ENCODE measurements at regions not wholly inside any gene's neighbourhood (a gene's known extent, or its start where the extent isn't known, plus 50 kb on each side); places are given as distances from the start of the nearest gene placed in this dataset.

DNA sequence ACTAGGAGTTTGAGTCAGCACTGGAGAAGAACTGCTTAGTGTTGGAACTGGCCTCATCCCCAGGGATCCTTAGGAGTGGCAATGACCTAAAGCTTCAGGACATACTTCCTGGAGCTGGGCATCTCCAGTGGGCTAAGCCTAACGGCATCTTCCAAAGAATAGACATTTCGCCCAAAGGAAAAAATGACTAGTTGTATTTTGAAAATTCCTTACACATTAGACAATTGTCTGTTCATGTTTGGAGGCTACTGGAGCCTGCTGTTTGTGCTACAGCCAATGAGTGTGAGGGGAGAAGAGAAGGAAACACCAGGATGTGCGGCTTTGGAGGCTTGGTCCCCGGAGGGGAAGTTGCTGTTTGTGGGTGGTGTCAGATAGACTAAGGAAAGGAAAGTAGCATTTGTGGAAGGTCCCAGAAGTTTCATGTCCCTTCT is 77.6 kb downstream of the POLR2M start:
- H3K4me1 ChIP-seq (ENCODE audit: control insufficient read depth, insufficient read depth, low read length, poor library complexity, severe bottlenecking), result peaks cover 6% of the 10 kb centered on the region
- H3K4me3 ChIP-seq (ENCODE audit: low read depth, low read length), result no peak overlapping the region
- H3K27ac Mint-ChIP-seq, result no peak overlapping the region
- H3K4me3 Mint-ChIP-seq, result no peak overlapping the region
- H3K27me3 Mint-ChIP-seq, result peaks cover 25% of the 10 kb centered on the region
- H3K9me3 ChIP-seq (ENCODE audit: control insufficient read depth in 2 of 2, low read length in 2 of 2), result no peaks in the 10 kb centered on the region
- no peaks in the 10 kb centered on the region for H3K36me3 Mint-ChIP-seq
- no peak for DNase-seq
- peaks cover under 1 to 13% (median 9%) of the 10 kb centered on the region in 4 donors for H3K4me1 Mint-ChIP-seq
- H3K27ac ChIP-seq (ENCODE audit: insufficient read depth, low read length, poor library complexity, severe bottlenecking), result no peak overlapping the region
- no peaks in the 10 kb centered on the region for H3K27me3 ChIP-seq (ENCODE audit: control insufficient read depth, insufficient read depth, low read length)
- no peaks in the 10 kb centered on the region for H3K36me3 ChIP-seq (ENCODE audit: control insufficient read depth, insufficient read depth, low read length)
- no peak for ATAC-seq (ENCODE audit: low read depth in 2 of 2)
- peaks cover 0 to 3% (median 0%) of the 10 kb centered on the region in 7 donors for H3K9me3 Mint-ChIP-seq

DNA sequence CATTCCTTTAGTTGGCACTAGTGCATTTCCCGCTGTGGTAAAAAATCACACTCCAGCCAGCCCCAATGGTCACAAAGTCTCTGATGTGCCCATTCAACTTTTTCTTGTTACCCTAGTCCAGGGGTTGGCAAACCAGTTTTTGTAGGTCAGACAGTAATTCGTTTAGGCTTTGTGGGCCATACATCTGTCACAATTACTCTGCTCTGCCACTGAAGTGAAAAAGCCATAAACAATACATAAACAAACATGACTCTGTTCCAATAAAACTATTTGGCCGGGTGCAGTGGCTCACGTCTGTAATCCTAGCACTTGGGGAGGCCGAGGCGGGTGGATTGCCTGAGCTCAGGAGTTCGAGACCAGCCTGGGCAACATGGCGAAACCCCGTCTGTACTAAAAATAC is 78.5 kb downstream of the POLR2M start:
- Histone ChIP-seq H3K36me3 (ENCODE audit: control insufficient read depth, insufficient read depth, low read length) (no peaks in the 10 kb centered on the region), H3K27ac (ENCODE audit: insufficient read depth, low read length, poor library complexity, severe bottlenecking) (no peak overlapping the region), H3K9me3 (ENCODE audit: control insufficient read depth in 2 of 2, low read length in 2 of 2) (no peaks in the 10 kb centered on the region), H3K27me3 (ENCODE audit: control insufficient read depth, insufficient read depth, low read length) (no peaks in the 10 kb centered on the region), H3K4me3 (ENCODE audit: low read depth, low read length) (no peak overlapping the region), H3K4me1 (ENCODE audit: control insufficient read depth, insufficient read depth, low read length, poor library complexity, severe bottlenecking) (no peaks in the 10 kb centered on the region)
- DNase-seq (no peak), ATAC-seq (ENCODE audit: low read depth in 2 of 2) (no peak)
- peaks cover 34% of the 10 kb centered on the region for H3K27me3 Mint-ChIP-seq
- H3K27ac Mint-ChIP-seq, result no peak overlapping the region
- no peak overlapping the region for H3K4me3 Mint-ChIP-seq
- no peaks in the 10 kb centered on the region for H3K36me3 Mint-ChIP-seq
- peaks cover 0 to 3% (median 0%) of the 10 kb centered on the region in 7 donors for H3K9me3 Mint-ChIP-seq
- peaks cover 0 to 10% (median 7%) of the 10 kb centered on the region in 4 donors for H3K4me1 Mint-ChIP-seq

DNA sequence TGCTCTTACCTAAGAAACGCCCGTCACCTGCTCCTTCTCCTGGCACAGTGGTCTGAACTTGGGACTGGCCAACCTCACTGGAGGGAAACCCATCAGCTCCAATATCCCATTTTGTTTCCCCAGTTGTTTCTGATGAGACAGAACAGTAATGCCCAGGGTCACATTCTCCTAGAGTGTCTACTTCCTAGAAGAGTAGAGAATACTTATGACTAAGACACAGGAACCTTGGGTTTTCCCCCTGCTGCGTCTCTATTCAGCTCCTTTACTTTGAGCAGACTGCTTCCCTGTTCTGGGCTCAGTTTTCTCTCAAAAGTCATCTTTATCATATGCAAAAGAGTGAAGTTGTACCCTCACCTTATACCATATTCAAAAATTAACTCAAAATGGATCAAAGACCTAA is 79.4 kb downstream of the POLR2M start:
- no peaks in the 10 kb centered on the region for H3K27me3 ChIP-seq (ENCODE audit: control insufficient read depth, insufficient read depth, low read length)
- peaks cover 0 to 2% (median under 1%) of the 10 kb centered on the region in 4 donors for H3K4me1 Mint-ChIP-seq
- no peaks in the 10 kb centered on the region for H3K9me3 ChIP-seq (ENCODE audit: control insufficient read depth in 2 of 2, low read length in 2 of 2)
- H3K9me3 Mint-ChIP-seq, result peaks cover 0 to 3% (median 0%) of the 10 kb centered on the region in 7 donors
- no peaks in the 10 kb centered on the region for H3K36me3 ChIP-seq (ENCODE audit: control insufficient read depth, insufficient read depth, low read length)
- no peak for ATAC-seq (ENCODE audit: low read depth in 2 of 2)
- H3K27ac Mint-ChIP-seq, result no peak overlapping the region
- H3K27ac ChIP-seq (ENCODE audit: insufficient read depth, low read length, poor library complexity, severe bottlenecking), result no peak overlapping the region
- DNase-seq, result no peak
- H3K4me3 Mint-ChIP-seq, result no peak overlapping the region
- H3K4me1 ChIP-seq (ENCODE audit: control insufficient read depth, insufficient read depth, low read length, poor library complexity, severe bottlenecking), result no peaks in the 10 kb centered on the region
- H3K36me3 Mint-ChIP-seq, result no peaks in the 10 kb centered on the region
- H3K4me3 ChIP-seq (ENCODE audit: low read depth, low read length), result no peak overlapping the region
- H3K27me3 Mint-ChIP-seq, result peaks cover 34% of the 10 kb centered on the region

DNA sequence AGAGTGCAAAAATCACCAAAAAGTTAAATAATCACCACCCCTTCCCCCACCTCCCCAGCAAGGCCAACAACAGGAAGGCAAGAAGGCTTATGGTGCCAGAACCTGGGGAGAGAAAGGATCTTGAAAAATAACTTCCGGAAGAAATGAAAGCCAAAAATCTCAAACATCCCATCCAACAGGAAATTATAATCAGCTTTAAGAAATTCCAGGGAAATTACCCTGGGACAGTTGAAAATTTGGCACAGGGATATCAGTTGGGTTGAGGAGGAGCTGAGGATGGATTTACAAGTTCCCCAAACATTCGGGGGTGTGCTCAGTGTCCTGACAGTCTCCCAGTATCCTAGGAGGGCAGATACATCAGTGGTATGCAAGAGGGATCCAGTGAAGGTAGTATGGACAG is 82.7 kb downstream of the POLR2M start:
- no peak overlapping the region for H3K27ac Mint-ChIP-seq
- H3K36me3 Mint-ChIP-seq, result no peaks in the 10 kb centered on the region
- ATAC-seq (ENCODE audit: low read depth in 2 of 2) (no peak), DNase-seq (no peak)
- H3K27ac ChIP-seq (ENCODE audit: insufficient read depth, low read length, poor library complexity, severe bottlenecking), result no peak overlapping the region
- peaks cover 43% of the 10 kb centered on the region for H3K27me3 Mint-ChIP-seq
- H3K9me3 ChIP-seq (ENCODE audit: control insufficient read depth in 2 of 2, low read length in 2 of 2), result no peaks in the 10 kb centered on the region
- H3K4me1 Mint-ChIP-seq, result no peaks in the 10 kb centered on the region
- H3K27me3 ChIP-seq (ENCODE audit: control insufficient read depth, insufficient read depth, low read length), result no peaks in the 10 kb centered on the region
- H3K4me3 ChIP-seq (ENCODE audit: low read depth, low read length), result no peak overlapping the region
- H3K4me1 ChIP-seq (ENCODE audit: control insufficient read depth, insufficient read depth, low read length, poor library complexity, severe bottlenecking), result no peaks in the 10 kb centered on the region
- no peaks in the 10 kb centered on the region for H3K36me3 ChIP-seq (ENCODE audit: control insufficient read depth, insufficient read depth, low read length)
- H3K9me3 Mint-ChIP-seq, result peaks cover 0 to 1% (median 0%) of the 10 kb centered on the region in 7 donors
- H3K4me3 Mint-ChIP-seq, result no peak overlapping the region

DNA sequence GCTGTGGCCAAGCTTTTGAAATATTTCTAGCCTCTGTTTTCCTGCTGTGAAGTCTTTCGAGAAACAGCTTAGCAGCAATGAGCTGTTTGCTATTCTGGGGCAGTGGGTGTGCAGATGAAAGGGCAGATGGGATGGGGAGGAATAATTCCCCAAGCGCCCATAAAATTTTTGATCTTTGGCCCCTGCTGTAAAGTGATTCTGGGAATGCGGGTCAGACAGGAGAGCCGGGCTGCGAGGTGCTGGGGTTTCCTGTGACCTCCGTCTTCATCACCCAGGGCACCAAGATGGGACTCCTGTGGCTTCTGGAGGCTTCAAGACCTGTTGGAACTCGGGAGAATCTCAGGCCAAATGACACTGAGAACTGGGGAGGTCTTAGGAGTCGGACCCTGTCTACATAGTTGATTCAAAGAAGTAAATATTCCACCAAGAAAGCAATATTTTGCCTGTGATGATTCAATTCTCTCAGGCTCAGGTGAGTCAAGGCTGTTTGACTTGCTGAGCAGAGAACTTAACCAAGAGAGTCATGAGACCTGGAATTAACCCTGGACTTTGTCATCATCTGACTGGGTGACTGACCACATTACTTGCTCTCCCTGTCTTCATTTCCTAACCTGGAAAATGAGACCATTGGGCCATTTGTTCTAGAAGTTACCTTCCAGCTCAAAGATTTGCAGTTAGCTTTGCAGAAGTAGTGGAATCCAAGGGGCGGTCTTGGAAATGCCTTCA is 86.4 kb downstream of the POLR2M start:
- Histone ChIP-seq H3K4me1 (ENCODE audit: control insufficient read depth, insufficient read depth, low read length, poor library complexity, severe bottlenecking) (no peaks in the 10 kb centered on the region), H3K36me3 (ENCODE audit: control insufficient read depth, insufficient read depth, low read length) (no peaks in the 10 kb centered on the region), H3K27ac (ENCODE audit: insufficient read depth, low read length, poor library complexity, severe bottlenecking) (no peak overlapping the region), H3K4me3 (ENCODE audit: low read depth, low read length) (no peak overlapping the region), H3K9me3 (ENCODE audit: control insufficient read depth in 2 of 2, low read length in 2 of 2) (no peaks in the 10 kb centered on the region), H3K27me3 (ENCODE audit: control insufficient read depth, insufficient read depth, low read length) (peaks cover 5% of the 10 kb centered on the region)
- Mint-ChIP-seq H3K4me3 (no peak overlapping the region), H3K27ac (no peak overlapping the region), H3K36me3 (no peaks in the 10 kb centered on the region), H3K9me3 (peaks cover 0 to 1% (median 0%) of the 10 kb centered on the region in 7 donors), H3K4me1 (no peaks in the 10 kb centered on the region), H3K27me3 (peaks cover 35% of the 10 kb centered on the region)
- DNase-seq, result no peak
- no peak for ATAC-seq (ENCODE audit: low read depth in 2 of 2)

DNA sequence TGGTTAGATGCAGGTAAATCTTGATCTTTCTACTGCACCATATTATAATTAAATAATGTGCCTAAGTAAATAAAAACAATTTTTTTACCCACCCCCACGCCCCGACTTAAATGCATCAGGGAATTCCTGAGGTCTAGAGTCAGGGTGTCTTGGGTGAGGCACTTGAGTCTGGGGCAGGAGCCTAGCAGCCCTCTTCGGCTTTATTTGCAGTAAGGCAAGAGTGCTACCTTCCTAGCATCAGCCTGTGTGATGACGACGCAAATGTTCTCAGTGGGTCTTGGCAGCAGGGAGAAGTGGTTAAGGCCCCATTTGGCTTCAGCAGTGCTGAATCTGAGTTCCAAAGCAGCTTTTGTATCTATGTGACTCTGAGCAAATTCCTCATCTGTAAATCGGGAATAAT is 88.7 kb downstream of the POLR2M start:
- ATAC-seq (ENCODE audit: low read depth in 2 of 2) (no peak), DNase-seq (no peak)
- no peaks in the 10 kb centered on the region for H3K9me3 ChIP-seq (ENCODE audit: control insufficient read depth in 2 of 2, low read length in 2 of 2)
- H3K4me1 Mint-ChIP-seq, result no peaks in the 10 kb centered on the region
- no peak overlapping the region for H3K4me3 ChIP-seq (ENCODE audit: low read depth, low read length)
- no peak overlapping the region for H3K4me3 Mint-ChIP-seq
- no peak overlapping the region for H3K27ac Mint-ChIP-seq
- no peaks in the 10 kb centered on the region for H3K36me3 Mint-ChIP-seq
- peaks cover 7% of the 10 kb centered on the region for H3K27me3 ChIP-seq (ENCODE audit: control insufficient read depth, insufficient read depth, low read length)
- H3K4me1 ChIP-seq (ENCODE audit: control insufficient read depth, insufficient read depth, low read length, poor library complexity, severe bottlenecking), result no peaks in the 10 kb centered on the region
- peaks cover 0 to 3% (median 0%) of the 10 kb centered on the region in 7 donors for H3K9me3 Mint-ChIP-seq
- no peaks in the 10 kb centered on the region for H3K36me3 ChIP-seq (ENCODE audit: control insufficient read depth, insufficient read depth, low read length)
- H3K27me3 Mint-ChIP-seq, result peaks cover 25% of the 10 kb centered on the region
- no peak overlapping the region for H3K27ac ChIP-seq (ENCODE audit: insufficient read depth, low read length, poor library complexity, severe bottlenecking)

DNA sequence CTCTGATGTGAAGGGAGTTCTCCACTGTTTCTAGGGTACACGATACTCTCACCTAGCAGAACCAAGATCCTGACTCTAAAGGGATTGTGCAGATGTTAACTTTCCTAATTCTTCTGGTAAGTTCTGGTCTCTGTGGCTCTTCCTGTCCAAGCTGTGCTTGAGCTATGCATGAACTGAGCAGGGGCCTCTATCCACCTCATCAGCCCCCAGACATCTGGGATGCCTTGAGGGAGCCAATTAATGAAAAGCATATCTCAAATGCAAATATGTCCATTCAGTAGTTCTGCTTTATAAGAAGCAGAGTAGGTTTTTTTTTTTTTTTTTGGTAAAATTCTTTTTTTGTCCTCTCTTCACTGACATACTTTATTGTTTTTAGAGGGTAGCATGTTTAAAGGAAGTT is 89.6 kb downstream of the POLR2M start:
- Mint-ChIP-seq H3K36me3 (no peaks in the 10 kb centered on the region), H3K4me1 (no peaks in the 10 kb centered on the region), H3K9me3 (peaks cover 0 to 3% (median 0%) of the 10 kb centered on the region in 7 donors), H3K27ac (no peak overlapping the region), H3K4me3 (no peak overlapping the region), H3K27me3 (peaks cover 32% of the 10 kb centered on the region)
- Histone ChIP-seq H3K9me3 (ENCODE audit: control insufficient read depth in 2 of 2, low read length in 2 of 2) (no peaks in the 10 kb centered on the region), H3K36me3 (ENCODE audit: control insufficient read depth, insufficient read depth, low read length) (no peaks in the 10 kb centered on the region), H3K4me1 (ENCODE audit: control insufficient read depth, insufficient read depth, low read length, poor library complexity, severe bottlenecking) (no peaks in the 10 kb centered on the region), H3K27me3 (ENCODE audit: control insufficient read depth, insufficient read depth, low read length) (peaks cover 9% of the 10 kb centered on the region), H3K27ac (ENCODE audit: insufficient read depth, low read length, poor library complexity, severe bottlenecking) (no peak overlapping the region), H3K4me3 (ENCODE audit: low read depth, low read length) (no peak overlapping the region)
- DNase-seq (no peak), ATAC-seq (ENCODE audit: low read depth in 2 of 2) (no peak)

DNA sequence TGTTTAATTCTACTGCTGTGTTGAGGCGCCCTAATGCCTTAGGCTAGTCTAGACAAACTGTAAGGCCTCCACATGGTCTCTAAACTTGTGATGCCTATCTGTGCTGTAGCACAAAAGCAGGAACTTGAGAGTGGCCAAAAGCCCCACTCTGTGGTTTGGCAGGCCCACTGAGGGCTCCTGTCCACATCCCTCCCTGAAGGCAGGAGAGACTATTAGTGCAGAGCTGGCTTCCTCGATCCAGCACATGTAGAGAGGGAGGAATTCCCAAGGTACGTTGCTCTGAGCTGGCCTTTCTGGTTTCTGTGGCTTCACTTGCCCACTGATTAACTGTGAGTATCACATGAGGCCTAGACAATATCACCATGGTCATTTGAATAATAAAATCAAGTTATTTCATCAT is 90.6 kb downstream of the POLR2M start:
- no peak overlapping the region for H3K4me3 Mint-ChIP-seq
- Histone ChIP-seq H3K27ac (ENCODE audit: insufficient read depth, low read length, poor library complexity, severe bottlenecking) (no peak overlapping the region), H3K27me3 (ENCODE audit: control insufficient read depth, insufficient read depth, low read length) (peaks cover 11% of the 10 kb centered on the region), H3K4me1 (ENCODE audit: control insufficient read depth, insufficient read depth, low read length, poor library complexity, severe bottlenecking) (no peaks in the 10 kb centered on the region), H3K4me3 (ENCODE audit: low read depth, low read length) (no peak overlapping the region), H3K9me3 (ENCODE audit: control insufficient read depth in 2 of 2, low read length in 2 of 2) (no peaks in the 10 kb centered on the region), H3K36me3 (ENCODE audit: control insufficient read depth, insufficient read depth, low read length) (no peaks in the 10 kb centered on the region)
- ATAC-seq (ENCODE audit: low read depth in 2 of 2), result no peak
- H3K27ac Mint-ChIP-seq, result no peak overlapping the region
- peaks cover 0 to 3% (median 0%) of the 10 kb centered on the region in 7 donors for H3K9me3 Mint-ChIP-seq
- H3K36me3 Mint-ChIP-seq, result no peaks in the 10 kb centered on the region
- DNase-seq, result no peak
- peaks cover 36% of the 10 kb centered on the region for H3K27me3 Mint-ChIP-seq
- no peaks in the 10 kb centered on the region for H3K4me1 Mint-ChIP-seq
